ENCODE measurements at regions not wholly inside any gene's neighbourhood (a gene's known extent, or its start where the extent isn't known, plus 50 kb on each side); places are given as distances from the start of the nearest gene placed in this dataset.

GRCh38 chr3:190252080-190252479, 70.2 kb downstream of the CLDN1 start:
- Histone ChIP-seq H3K9ac (ENCODE audit: low read depth, low read length) (no peak overlapping the region), H3K4me2 (ENCODE audit: low read length) (no peak overlapping the region), H3K27me3 (ENCODE audit: control insufficient read depth, insufficient read depth, low read length) (no peaks in the 10 kb centered on the region), H3K4me3 (ENCODE audit: low read length) (no peak overlapping the region), H3K36me3 (ENCODE audit: insufficient read depth, low read length) (no peaks in the 10 kb centered on the region), H3K4me1 (ENCODE audit: control insufficient read depth, insufficient read depth, low read length) (no peaks in the 10 kb centered on the region), H3K9me3 (replicated peaks; ENCODE audit: low read length) (no peaks in the 10 kb centered on the region)

- no peak overlapping the region for H3K9ac ChIP-seq (ENCODE audit: low read depth, low read length)
- no peaks in the 10 kb centered on the region for H3K27me3 ChIP-seq (ENCODE audit: control insufficient read depth, insufficient read depth, low read length)
- no peak overlapping the region for H3K4me2 ChIP-seq (ENCODE audit: low read length)
- H3K36me3 ChIP-seq (ENCODE audit: insufficient read depth, low read length) = no peaks in the 10 kb centered on the region
- H3K4me1 ChIP-seq (ENCODE audit: control insufficient read depth, insufficient read depth, low read length) = no peaks in the 10 kb centered on the region
- no peaks in the 10 kb centered on the region for H3K9me3 ChIP-seq (replicated peaks; ENCODE audit: low read length)
- H3K4me3 ChIP-seq (ENCODE audit: low read length) = no peak overlapping the region
Measured at GRCh38 chr3:190249414-190249813, 72.8 kb downstream of the CLDN1 start.

GRCh38 chr3:190242147-190242546, 80.1 kb downstream of the CLDN1 start:
- Histone ChIP-seq H3K4me1 (ENCODE audit: control insufficient read depth, insufficient read depth, low read length) (no peaks in the 10 kb centered on the region), H3K36me3 (ENCODE audit: insufficient read depth, low read length) (no peaks in the 10 kb centered on the region), H3K27me3 (ENCODE audit: control insufficient read depth, insufficient read depth, low read length) (no peaks in the 10 kb centered on the region), H3K9ac (ENCODE audit: low read depth, low read length) (no peak overlapping the region), H3K4me3 (ENCODE audit: low read length) (no peak overlapping the region), H3K4me2 (ENCODE audit: low read length) (no peak overlapping the region), H3K9me3 (replicated peaks; ENCODE audit: low read length) (no peaks in the 10 kb centered on the region)

- Histone ChIP-seq H3K9me3 (replicated peaks; ENCODE audit: low read length) (no peaks in the 10 kb centered on the region), H3K9ac (ENCODE audit: low read depth, low read length) (no peak overlapping the region), H3K27me3 (ENCODE audit: control insufficient read depth, insufficient read depth, low read length) (no peaks in the 10 kb centered on the region), H3K4me3 (ENCODE audit: low read length) (no peak overlapping the region), H3K4me1 (ENCODE audit: control insufficient read depth, insufficient read depth, low read length) (no peaks in the 10 kb centered on the region), H3K36me3 (ENCODE audit: insufficient read depth, low read length) (no peaks in the 10 kb centered on the region), H3K4me2 (ENCODE audit: low read length) (no peak overlapping the region)
Measured at GRCh38 chr3:190239325-190239724, 82.9 kb downstream of the CLDN1 start.

- Histone ChIP-seq H3K9me3 (replicated peaks; ENCODE audit: low read length) (no peaks in the 10 kb centered on the region), H3K36me3 (ENCODE audit: insufficient read depth, low read length) (no peaks in the 10 kb centered on the region), H3K4me3 (ENCODE audit: low read length) (no peak overlapping the region), H3K27me3 (ENCODE audit: control insufficient read depth, insufficient read depth, low read length) (no peaks in the 10 kb centered on the region), H3K9ac (ENCODE audit: low read depth, low read length) (no peak overlapping the region), H3K4me1 (ENCODE audit: control insufficient read depth, insufficient read depth, low read length) (no peaks in the 10 kb centered on the region), H3K4me2 (ENCODE audit: low read length) (no peak overlapping the region)
Measured at GRCh38 chr3:190238871-190239270, 83.4 kb downstream of the CLDN1 start.

- peaks cover 28% of the 10 kb centered on the region for H3K4me1 ChIP-seq (ENCODE audit: control insufficient read depth, insufficient read depth, low read length)
- H3K27me3 ChIP-seq (ENCODE audit: control insufficient read depth, insufficient read depth, low read length) = no peaks in the 10 kb centered on the region
- no peak overlapping the region for H3K4me2 ChIP-seq (ENCODE audit: low read length)
- H3K9ac ChIP-seq (ENCODE audit: low read depth, low read length) = no peak overlapping the region
- no peaks in the 10 kb centered on the region for H3K9me3 ChIP-seq (replicated peaks; ENCODE audit: low read length)
- H3K36me3 ChIP-seq (ENCODE audit: insufficient read depth, low read length) = no peaks in the 10 kb centered on the region
- H3K4me3 ChIP-seq (ENCODE audit: low read length) = no peak overlapping the region
Measured at GRCh38 chr3:190234621-190235020, 87.6 kb downstream of the CLDN1 start.

- no peaks in the 10 kb centered on the region for H3K27me3 ChIP-seq (ENCODE audit: control insufficient read depth, insufficient read depth, low read length)
Measured at GRCh38 chr3:190229632-190230424, 92.4 kb downstream of the CLDN1 start.

GRCh38 chr3:190227064-190227463, 95.2 kb downstream of the CLDN1 start:
- no peak overlapping the region for H3K4me2 ChIP-seq (ENCODE audit: low read length)
- no peaks in the 10 kb centered on the region for H3K36me3 ChIP-seq (ENCODE audit: insufficient read depth, low read length)
- no peaks in the 10 kb centered on the region for H3K9me3 ChIP-seq (replicated peaks; ENCODE audit: low read length)
- H3K9ac ChIP-seq (ENCODE audit: low read depth, low read length) = no peak overlapping the region
- peaks cover 23% of the 10 kb centered on the region for H3K4me1 ChIP-seq (ENCODE audit: control insufficient read depth, insufficient read depth, low read length)
- no peak overlapping the region for H3K4me3 ChIP-seq (ENCODE audit: low read length)
- no peaks in the 10 kb centered on the region for H3K27me3 ChIP-seq (ENCODE audit: control insufficient read depth, insufficient read depth, low read length)

More at GRCh38 chr3:190229632-190230424, 92.4 kb downstream of the CLDN1 start:
- H3K4me2 ChIP-seq (ENCODE audit: low read length) = peak overlapping the region; percentile 64
- no peak overlapping the region for H3K4me3 ChIP-seq (ENCODE audit: low read length)
- H3K9ac ChIP-seq (ENCODE audit: low read depth, low read length) = no peak overlapping the region
- no peaks in the 10 kb centered on the region for H3K36me3 ChIP-seq (ENCODE audit: insufficient read depth, low read length)
- peaks cover 28% of the 10 kb centered on the region for H3K4me1 ChIP-seq (ENCODE audit: control insufficient read depth, insufficient read depth, low read length)
- no peaks in the 10 kb centered on the region for H3K9me3 ChIP-seq (replicated peaks; ENCODE audit: low read length)

GRCh38 chr3:190224863-190225692, 97.2 kb downstream of the CLDN1 start:
- Histone ChIP-seq H3K4me1 (ENCODE audit: control insufficient read depth, insufficient read depth, low read length) (peaks cover 5% of the 10 kb centered on the region), H3K9ac (ENCODE audit: low read depth, low read length) (no peak overlapping the region), H3K27me3 (ENCODE audit: control insufficient read depth, insufficient read depth, low read length) (no peaks in the 10 kb centered on the region), H3K36me3 (ENCODE audit: insufficient read depth, low read length) (no peaks in the 10 kb centered on the region), H3K9me3 (replicated peaks; ENCODE audit: low read length) (no peaks in the 10 kb centered on the region), H3K4me2 (ENCODE audit: low read length) (no peak overlapping the region), H3K4me3 (ENCODE audit: low read length) (no peak overlapping the region)

GRCh38 chr3:190224456-190224855, 97.8 kb downstream of the CLDN1 start:
- H3K36me3 ChIP-seq (ENCODE audit: insufficient read depth, low read length) = no peaks in the 10 kb centered on the region
- no peak overlapping the region for H3K4me3 ChIP-seq (ENCODE audit: low read length)
- no peak overlapping the region for H3K9ac ChIP-seq (ENCODE audit: low read depth, low read length)
- no peaks in the 10 kb centered on the region for H3K4me1 ChIP-seq (ENCODE audit: control insufficient read depth, insufficient read depth, low read length)
- H3K27me3 ChIP-seq (ENCODE audit: control insufficient read depth, insufficient read depth, low read length) = no peaks in the 10 kb centered on the region
- H3K4me2 ChIP-seq (ENCODE audit: low read length) = no peak overlapping the region
- H3K9me3 ChIP-seq (replicated peaks; ENCODE audit: low read length) = no peaks in the 10 kb centered on the region

GRCh38 chr3:190222916-190223315, 99.3 kb downstream of the CLDN1 start:
- Histone ChIP-seq H3K9ac (ENCODE audit: low read depth, low read length) (no peak overlapping the region), H3K9me3 (replicated peaks; ENCODE audit: low read length) (no peaks in the 10 kb centered on the region), H3K36me3 (ENCODE audit: insufficient read depth, low read length) (no peaks in the 10 kb centered on the region), H3K27me3 (ENCODE audit: control insufficient read depth, insufficient read depth, low read length) (no peaks in the 10 kb centered on the region), H3K4me2 (ENCODE audit: low read length) (no peak overlapping the region), H3K4me3 (ENCODE audit: low read length) (no peak overlapping the region), H3K4me1 (ENCODE audit: control insufficient read depth, insufficient read depth, low read length) (no peaks in the 10 kb centered on the region)

All from skeletal muscle satellite cell (primary cell).